CD4-positive, alpha-beta T cell treated with Interleukin-17A for 1 hour (primary cell): ENCODE measurements at regions not wholly inside any gene's neighbourhood (a gene's known extent, or its start where the extent isn't known, plus 50 kb on each side); places are given as distances from the start of the nearest gene placed in this dataset.
"Not testable (repeated sequence)": the region's sequence is repeated elsewhere in the genome, so short reads cannot be mapped to it uniquely, and the experiment has no call there.

Source experiments
- DNase-seq: peaks from one replicate; pipeline ENCODE4 v3.0.0-alpha.2; 2020

GRCh38 chr6:168841609-168842278 is 400.8 kb downstream of the SMOC2 start:
- no peak for DNase-seq

- DNase-seq: not testable (repeated sequence)
These were observed 399.9 kb downstream of the SMOC2 start for GRCh38 chr6:168840932-168841331.

GRCh38 chr6:168840299-168840698 is 399.3 kb downstream of the SMOC2 start:
- DNase-seq: not testable (repeated sequence)

GRCh38 chr6:168838037-168838399 is 397.0 kb downstream of the SMOC2 start:
- no peak for DNase-seq

GRCh38 chr6:168837254-168838036 is 396.5 kb downstream of the SMOC2 start:
- no peak for DNase-seq

GRCh38 chr6:168835991-168836390 is 395.0 kb downstream of the SMOC2 start:
- no peak for DNase-seq

- DNase-seq: no peak
These were observed 393.8 kb downstream of the SMOC2 start for GRCh38 chr6:168834801-168835200.

GRCh38 chr6:168834042-168834587 is 393.1 kb downstream of the SMOC2 start:
- DNase-seq: no peak

- no peak for DNase-seq
These were observed 387.8 kb downstream of the SMOC2 start for GRCh38 chr6:168828800-168829199.

- no peak for DNase-seq
These were observed 387.1 kb downstream of the SMOC2 start for GRCh38 chr6:168828035-168828434.

- no peak for DNase-seq
These were observed 386.5 kb downstream of the SMOC2 start for GRCh38 chr6:168827586-168827871.

- no peak for DNase-seq
These were observed 386.0 kb downstream of the SMOC2 start for GRCh38 chr6:168826726-168827585.

GRCh38 chr6:168826078-168826390 is 385.1 kb downstream of the SMOC2 start:
- DNase-seq: no peak

- DNase-seq: no peak
These were observed 384.5 kb downstream of the SMOC2 start for GRCh38 chr6:168825226-168826077.

- no peak for DNase-seq
These were observed 382.6 kb downstream of the SMOC2 start for GRCh38 chr6:168823397-168824212.

- no peak for DNase-seq
These were observed 381.4 kb downstream of the SMOC2 start for GRCh38 chr6:168822376-168822775.

GRCh38 chr6:168819546-168819945 is 378.6 kb downstream of the SMOC2 start:
- DNase-seq: no peak

GRCh38 chr6:168817558-168818159 is 376.7 kb downstream of the SMOC2 start:
- DNase-seq: no peak

GRCh38 chr6:168815229-168815628 is 374.2 kb downstream of the SMOC2 start:
- DNase-seq: no peak

GRCh38 chr6:168808232-168808631 is 367.2 kb downstream of the SMOC2 start:
- no peak for DNase-seq

- DNase-seq: no peak
These were observed 363.3 kb downstream of the SMOC2 start for GRCh38 chr6:168804331-168804730.
